Fibroblast of lung (primary cell): ENCODE measurements at regions not wholly inside any gene's neighbourhood (a gene's known extent, or its start where the extent isn't known, plus 50 kb on each side); places are given as distances from the start of the nearest gene placed in this dataset.

Source experiments
- DNase-seq, 2 donors: peaks; one replicate each; pipeline versions ENCODE4 v3.0.0 to v3.0.0-alpha.2; 2010; ENCODE audit warnings: low read depth in 2 of 2
- H2AFZ ChIP-seq: 2 replicates; pipeline ENCODE4 v1.5.1; 2012; ENCODE audit warnings: low read length, control low read depth, inconsistent platforms
- H3K27ac ChIP-seq: 2 replicates; pipeline ENCODE4 v1.5.1; 2011; ENCODE audit warnings: low read length, control low read depth; ENCODE audit not compliant: insufficient read depth
- H3K27me3 ChIP-seq: 2 replicates; pipeline ENCODE4 v1.5.1; 2011; ENCODE audit warnings: mild to moderate bottlenecking, low read length; ENCODE audit not compliant: control insufficient read depth, insufficient read depth
- H3K36me3 ChIP-seq: 2 replicates; pipeline ENCODE4 v1.5.1; 2011; ENCODE audit warnings: low read length; ENCODE audit not compliant: control insufficient read depth, insufficient read depth
- H3K4me1 ChIP-seq: 2 replicates; pipeline ENCODE4 v1.5.1; 2011; ENCODE audit warnings: low read length; ENCODE audit not compliant: control insufficient read depth, insufficient read depth; ENCODE audit errors: extremely low read depth
- H3K4me2 ChIP-seq: 2 replicates; pipeline ENCODE4 v1.5.1; 2011; ENCODE audit warnings: low read length, control low read depth; ENCODE audit not compliant: insufficient read depth; ENCODE audit errors: extremely low read depth
- H3K4me3 ChIP-seq, 4 experiments: fragments of 200-600 bp in 1 of 4; sonication (generic) in 1 of 4; replicated peaks in 1 of 4; 2 replicates each; pipeline ENCODE4 v1.5.1; 2011 to 2016; ENCODE audit warnings: low read length in 4 of 4, low read depth in 3 of 4, mild to moderate bottlenecking in 3 of 4, control low read depth in 2 of 4, inconsistent platforms in 1 of 4, mixed read lengths in 1 of 4; ENCODE audit not compliant: insufficient read depth in 1 of 4; ENCODE audit errors: control extremely low read depth in 1 of 4
- H3K79me2 ChIP-seq: 2 replicates; pipeline ENCODE4 v1.5.1; 2012; ENCODE audit warnings: mild to moderate bottlenecking, low read length, inconsistent platforms; ENCODE audit not compliant: control insufficient read depth, insufficient read depth
- H3K9ac ChIP-seq: 2 replicates; pipeline ENCODE4 v1.5.1; 2011; ENCODE audit warnings: mild to moderate bottlenecking, low read length, control low read depth; ENCODE audit not compliant: insufficient read depth
- H3K9me3 ChIP-seq: 2 replicates; pipeline ENCODE4 v1.5.1; 2012; ENCODE audit warnings: low read depth, low read length; ENCODE audit not compliant: control insufficient read depth, insufficient read depth
- H4K20me1 ChIP-seq: 2 replicates; pipeline ENCODE4 v1.5.1; 2011; ENCODE audit warnings: low read length; ENCODE audit not compliant: control insufficient read depth, insufficient read depth; ENCODE audit errors: extremely low read depth
- EZH2 ChIP-seq: IDR thresholded peaks from 2 replicates; pipeline ENCODE4 v1.5.1; 2012; ENCODE audit warnings: low read length, control low read depth, mild to moderate bottlenecking; ENCODE audit errors: missing control alignments
- TF ChIP-seq, protein P1 (sequence below), 2 donors: IDR thresholded peaks in 1 of 2; conservative IDR thresholded peaks in 1 of 2; 1 replicate in 1 of 2; 2 replicates in 1 of 2; pipeline ENCODE4 v1.5.1; 2011 to 2012; ENCODE audit warnings: low read length in 2 of 2, control low read depth in 1 of 2, inconsistent platforms in 1 of 2, low read depth in 1 of 2, mild to moderate bottlenecking in 1 of 2

- H3K27ac ChIP-seq: no peak overlapping the region
- no peak overlapping the region for H3K4me2 ChIP-seq
- H2AFZ ChIP-seq: no peak overlapping the region
- no peak for DNase-seq
- TF ChIP-seq EZH2: no peak
- TF ChIP-seq, protein P1, sequence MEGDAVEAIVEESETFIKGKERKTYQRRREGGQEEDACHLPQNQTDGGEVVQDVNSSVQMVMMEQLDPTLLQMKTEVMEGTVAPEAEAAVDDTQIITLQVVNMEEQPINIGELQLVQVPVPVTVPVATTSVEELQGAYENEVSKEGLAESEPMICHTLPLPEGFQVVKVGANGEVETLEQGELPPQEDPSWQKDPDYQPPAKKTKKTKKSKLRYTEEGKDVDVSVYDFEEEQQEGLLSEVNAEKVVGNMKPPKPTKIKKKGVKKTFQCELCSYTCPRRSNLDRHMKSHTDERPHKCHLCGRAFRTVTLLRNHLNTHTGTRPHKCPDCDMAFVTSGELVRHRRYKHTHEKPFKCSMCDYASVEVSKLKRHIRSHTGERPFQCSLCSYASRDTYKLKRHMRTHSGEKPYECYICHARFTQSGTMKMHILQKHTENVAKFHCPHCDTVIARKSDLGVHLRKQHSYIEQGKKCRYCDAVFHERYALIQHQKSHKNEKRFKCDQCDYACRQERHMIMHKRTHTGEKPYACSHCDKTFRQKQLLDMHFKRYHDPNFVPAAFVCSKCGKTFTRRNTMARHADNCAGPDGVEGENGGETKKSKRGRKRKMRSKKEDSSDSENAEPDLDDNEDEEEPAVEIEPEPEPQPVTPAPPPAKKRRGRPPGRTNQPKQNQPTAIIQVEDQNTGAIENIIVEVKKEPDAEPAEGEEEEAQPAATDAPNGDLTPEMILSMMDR (conservative IDR thresholded peaks at IDR 0.05 in 1 of 2, IDR thresholded peaks at IDR 0.05 in 1 of 2; ENCODE audit: low read depth in 1 of 2, low read length in 2 of 2): no peak
- no peak overlapping the region for H3K4me3 ChIP-seq
- no peaks in the 10 kb centered on the region for H3K9me3 ChIP-seq
- no peak overlapping the region for H3K9ac ChIP-seq
- H4K20me1 ChIP-seq: no peaks in the 10 kb centered on the region
- no peaks in the 10 kb centered on the region for H3K4me1 ChIP-seq
- no peaks in the 10 kb centered on the region for H3K79me2 ChIP-seq
- H3K36me3 ChIP-seq: no peaks in the 10 kb centered on the region
- H3K27me3 ChIP-seq: no peaks in the 10 kb centered on the region
Observed at GRCh38 chr2:183495589-183496267, 371.5 kb downstream of the NUP35 start.

- Histone ChIP-seq H3K36me3 (no peaks in the 10 kb centered on the region), H3K27me3 (no peaks in the 10 kb centered on the region), H3K79me2 (no peaks in the 10 kb centered on the region), H4K20me1 (no peaks in the 10 kb centered on the region), H3K4me2 (no peak overlapping the region), H3K4me3 (no peak overlapping the region), H3K9ac (no peak overlapping the region), H3K4me1 (no peaks in the 10 kb centered on the region), H2AFZ (no peak overlapping the region), H3K27ac (no peak overlapping the region), H3K9me3 (no peaks in the 10 kb centered on the region)
- DNase-seq: no peak
- TF ChIP-seq, protein P1 (conservative IDR thresholded peaks at IDR 0.05 in 1 of 2, IDR thresholded peaks at IDR 0.05 in 1 of 2; ENCODE audit: low read depth in 1 of 2, low read length in 2 of 2): no peak
- no peak for TF ChIP-seq EZH2
Observed at GRCh38 chr2:183497861-183498260, 373.6 kb downstream of the NUP35 start.

DNA sequence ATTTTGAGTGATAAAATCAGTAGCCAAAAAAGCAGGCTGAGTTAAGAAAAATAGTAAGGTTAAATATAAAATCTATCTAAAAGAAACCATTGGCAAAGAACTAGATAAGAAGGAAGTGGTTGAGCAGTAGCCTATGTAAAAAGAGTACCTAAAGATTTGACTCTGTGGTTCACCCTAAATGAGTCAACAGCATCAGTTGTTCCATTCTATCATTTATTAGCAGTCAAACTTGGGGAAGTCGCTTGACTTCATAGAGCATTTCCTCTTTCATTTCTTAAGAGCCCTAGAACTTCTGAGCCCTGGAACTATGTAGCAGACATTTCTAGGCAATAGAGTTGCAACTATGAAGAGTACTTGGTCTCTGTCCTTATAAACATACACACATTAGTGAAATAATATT lies 381.7 kb downstream of the NUP35 start:
- no peak for TF ChIP-seq EZH2
- Histone ChIP-seq H2AFZ (no peak overlapping the region), H4K20me1 (no peaks in the 10 kb centered on the region), H3K4me2 (no peak overlapping the region), H3K79me2 (no peaks in the 10 kb centered on the region), H3K4me1 (no peaks in the 10 kb centered on the region), H3K27ac (no peak overlapping the region), H3K9me3 (no peaks in the 10 kb centered on the region), H3K9ac (no peak overlapping the region), H3K27me3 (no peaks in the 10 kb centered on the region), H3K36me3 (no peaks in the 10 kb centered on the region), H3K4me3 (no peak overlapping the region)
- DNase-seq: no peak
